Muscle of leg (tissue), 3 donors: ENCODE measurements at regions not wholly inside any gene's neighbourhood (a gene's known extent, or its start where the extent isn't known, plus 50 kb on each side); places are given as distances from the start of the nearest gene placed in this dataset.

Experiments
- DNase-seq: peaks from one replicate; pipeline ENCODE4 v3.0.0; 2013
- H3K27ac ChIP-seq: one replicate; pipeline ENCODE4 v1.5.1; 2013; ENCODE audit warnings: mild to moderate bottlenecking, low read length, control low read depth
- H3K27me3 ChIP-seq: one replicate; pipeline ENCODE4 v1.6.1; 2013; ENCODE audit warnings: low read length; ENCODE audit not compliant: control insufficient read depth, insufficient read depth
- H3K36me3 ChIP-seq: one replicate; pipeline ENCODE4 v1.6.1; 2013; ENCODE audit warnings: low read length; ENCODE audit not compliant: control insufficient read depth, insufficient read depth
- H3K4me1 ChIP-seq: one replicate; pipeline ENCODE4 v1.6.1; 2013; ENCODE audit warnings: low read length; ENCODE audit not compliant: control insufficient read depth, insufficient read depth
- H3K4me3 ChIP-seq: one replicate; pipeline ENCODE4 v1.5.1; 2013; ENCODE audit warnings: low read length, control low read depth
- H3K9me3 ChIP-seq: replicated peaks from 2 replicates; pipeline ENCODE4 v1.6.1; 2013; ENCODE audit warnings: low read depth, low read length; ENCODE audit not compliant: control insufficient read depth
- WGBS: methylation state at CpG from one replicate; pipeline ENCODE4 v1.1.5; 2013; ENCODE audit warnings: missing lambda C conversion rate; ENCODE audit not compliant: insufficient coverage; 5-methylcytosine and 5-hydroxymethylcytosine counted together

GRCh38 chr10:78794736-78795455, 273.9 kb upstream of the ZMIZ1 start:
- Histone ChIP-seq H3K4me1 (peaks cover 6% of the 10 kb centered on the region), H3K36me3 (no peaks in the 10 kb centered on the region), H3K27me3 (peaks cover 3% of the 10 kb centered on the region), H3K4me3 (no peak overlapping the region), H3K9me3 (peaks cover 5% of the 10 kb centered on the region), H3K27ac (no peak overlapping the region)
- no peak for DNase-seq
- 59% methylated on average over 5 of the region's 7 CpGs for WGBS

GRCh38 chr10:78798976-78799730, 269.6 kb upstream of the ZMIZ1 start:
- Histone ChIP-seq H3K36me3 (no peaks in the 10 kb centered on the region), H3K4me3 (no peak overlapping the region), H3K27ac (no peak overlapping the region), H3K27me3 (peaks cover 3% of the 10 kb centered on the region), H3K9me3 (no peaks in the 10 kb centered on the region), H3K4me1 (peaks cover 30% of the 10 kb centered on the region)
- no peak for DNase-seq
- WGBS: 90% methylated on average over 6 of the region's 6 CpGs

- Histone ChIP-seq H3K36me3 (no peaks in the 10 kb centered on the region), H3K9me3 (no peaks in the 10 kb centered on the region), H3K4me1 (peaks cover 36% of the 10 kb centered on the region), H3K4me3 (no peak overlapping the region), H3K27ac (no peak overlapping the region), H3K27me3 (peaks cover 3% of the 10 kb centered on the region)
- DNase-seq: no peak
- WGBS: 83% methylated on average over 1 of the region's 5 CpGs
These were observed 268.8 kb upstream of the ZMIZ1 start for GRCh38 chr10:78800006-78800405.

GRCh38 chr10:78800535-78801320, 268.0 kb upstream of the ZMIZ1 start:
- Histone ChIP-seq H3K4me3 (no peak overlapping the region), H3K27ac (no peak overlapping the region), H3K4me1 (peaks cover 37% of the 10 kb centered on the region), H3K27me3 (peaks cover 3% of the 10 kb centered on the region), H3K9me3 (no peaks in the 10 kb centered on the region), H3K36me3 (no peaks in the 10 kb centered on the region)
- DNase-seq: no peak
- 86% methylated on average over 7 of the region's 10 CpGs for WGBS

- peak; percentile 63 for DNase-seq
- 29% methylated on average over 2 of the region's 4 CpGs for whole genome bisulfite sequencing
- Histone ChIP-seq H3K27ac (peak overlapping the region; percentile 52), H3K4me3 (no peak overlapping the region), H3K27me3 (peaks cover 3% of the 10 kb centered on the region), H3K36me3 (no peaks in the 10 kb centered on the region), H3K9me3 (no peaks in the 10 kb centered on the region), H3K4me1 (peaks cover 50% of the 10 kb centered on the region)
These were observed 266.3 kb upstream of the ZMIZ1 start for GRCh38 chr10:78802431-78802830.

- Histone ChIP-seq H3K9me3 (no peaks in the 10 kb centered on the region), H3K4me3 (no peak overlapping the region), H3K27me3 (peaks cover 3% of the 10 kb centered on the region), H3K36me3 (no peaks in the 10 kb centered on the region), H3K4me1 (peaks cover 54% of the 10 kb centered on the region), H3K27ac (peak overlapping the region; percentile 52)
- peak; percentile 94 for DNase-seq
- 9% methylated on average over 6 of the region's 11 CpGs for WGBS
These were observed 265.9 kb upstream of the ZMIZ1 start for GRCh38 chr10:78802866-78803265.

- Histone ChIP-seq H3K4me1 (peaks cover 56% of the 10 kb centered on the region), H3K9me3 (no peaks in the 10 kb centered on the region), H3K36me3 (no peaks in the 10 kb centered on the region), H3K27ac (peak overlapping the region; percentile 86), H3K4me3 (no peak overlapping the region), H3K27me3 (peaks cover 3% of the 10 kb centered on the region)
- 87% methylated on average over 8 of the region's 8 CpGs for WGBS
- DNase-seq: no peak
These were observed 265.1 kb upstream of the ZMIZ1 start for GRCh38 chr10:78803710-78804109.

GRCh38 chr10:78804411-78805032, 264.2 kb upstream of the ZMIZ1 start:
- peak; percentile 60 for DNase-seq
- no peaks in the 10 kb centered on the region for H3K36me3 ChIP-seq
- peaks cover 56% of the 10 kb centered on the region for H3K4me1 ChIP-seq
- H3K4me3 ChIP-seq: no peak overlapping the region
- H3K27ac ChIP-seq: peak overlapping the region; percentile 86
- H3K9me3 ChIP-seq: no peaks in the 10 kb centered on the region
- 42% methylated on average over 6 of the region's 7 CpGs for whole genome bisulfite sequencing
- H3K27me3 ChIP-seq: peaks cover 3% of the 10 kb centered on the region

GRCh38 chr10:78805176-78805575, 263.6 kb upstream of the ZMIZ1 start:
- Histone ChIP-seq H3K27ac (peak overlapping the region; percentile 86), H3K4me3 (no peak overlapping the region), H3K27me3 (peaks cover under 1% of the 10 kb centered on the region), H3K4me1 (peaks cover 56% of the 10 kb centered on the region), H3K9me3 (no peaks in the 10 kb centered on the region), H3K36me3 (no peaks in the 10 kb centered on the region)
- peak; percentile 99 for DNase-seq
- 18% methylated on average over 4 of the region's 6 CpGs for WGBS
